Right lobe of liver (tissue), 6 donors: ENCODE measurements at regions not wholly inside any gene's neighbourhood (a gene's known extent, or its start where the extent isn't known, plus 50 kb on each side); places are given as distances from the start of the nearest gene placed in this dataset.

Experiments used
- ATAC-seq, 4 donors: fragments of 200-7000 bp; cut with Tn5 transposase; one replicate each; pipeline ENCODE4 v1.9.1; 2020; ENCODE audit warnings: mild to moderate bottlenecking in 4 of 4, moderate library complexity in 4 of 4
- DNase-seq, 3 donors: peaks; one replicate each; pipeline ENCODE4 v3.0.0-alpha.2; 2020
- H3K27ac ChIP-seq, 3 donors: fragments of 200-600 bp; one replicate each; pipeline ENCODE4 v1.8.0; 2022
- H3K27me3 ChIP-seq, 2 donors: fragments of 200-600 bp; one replicate each; pipeline ENCODE4 v1.8.0; 2022
- H3K36me3 ChIP-seq, 4 donors: fragments of 200-600 bp; sonication (generic) in 1 of 4; one replicate each; pipeline versions ENCODE4 v1.5.1 to v1.8.0; 2017 to 2022; ENCODE audit warnings: control low read depth in 1 of 4
- H3K4me1 ChIP-seq, 4 donors: fragments of 200-600 bp; sonication (generic) in 1 of 4; one replicate each; pipeline versions ENCODE4 v1.5.1 to v1.8.0; 2017 to 2022; ENCODE audit warnings: control low read depth in 1 of 4
- H3K4me3 ChIP-seq, 3 donors: fragments of 200-600 bp; one replicate each; pipeline ENCODE4 v1.8.0; 2022
- H3K9me3 ChIP-seq, 4 donors: fragments of 200-600 bp; sonication (generic) in 1 of 4; one replicate each; pipeline versions ENCODE4 v1.5.1 to v1.8.0; 2017 to 2022; ENCODE audit warnings: control low read depth in 1 of 4
- CTCF ChIP-seq, 4 donors: fragments of 200-600 bp in 3 of 4; fragments of 450-650 bp in 1 of 4; IDR thresholded peaks; one replicate each; pipeline versions ENCODE4 v1.5.1 to v1.8.0; 2016 to 2022; ENCODE audit warnings: antibody characterized with exemption in 4 of 4, mild to moderate bottlenecking in 2 of 4
- POLR2A ChIP-seq: fragments of 450-650 bp; IDR thresholded peaks from one replicate; pipeline ENCODE4 v1.6.1; 2017; ENCODE audit warnings: antibody characterized with exemption, mild to moderate bottlenecking
- WGBS: methylation state at CpG from one replicate; pipeline ENCODE4 v1.1.6; 2018; ENCODE audit warnings: low coverage, low lambda C conversion rate; ENCODE audit not compliant: insufficient coverage; ENCODE audit errors: missing lambda C conversion rate; 5-methylcytosine and 5-hydroxymethylcytosine counted together
- intact Hi-C, 2 donors: fragments of 100-400 bp; cut with DNase I; formaldehyde crosslinking; loops; one replicate each; pipeline versions ENCODE4 v1.11.2 to v1.14.1; 2022
- donor health status: DM: no; HTN: yes; CAD: no.
- donor health status: DM: no; HTN: no; CAD: no.
- donor health status: DM: no; HTN: no; CAD: no.
- donor health status: DM: no; HTN: yes; CAD: no.
- donor health status: DM: no; HTN: yes; CAD: no.

GRCh38 chr20:12764053-12764452 lies 244.7 kb upstream of the SPTLC3 start:
- Histone ChIP-seq H3K27me3 (no peaks in the 10 kb centered on the region), H3K4me1 (no peaks in the 10 kb centered on the region), H3K36me3 (no peaks in the 10 kb centered on the region), H3K9me3 (no peaks in the 10 kb centered on the region), H3K27ac (no peak overlapping the region), H3K4me3 (no peak overlapping the region)
- DNase-seq (no peak), ATAC-seq (no peak)
- TF ChIP-seq POLR2A (no peak), CTCF (IDR thresholded peaks at IDR 0.05) (no peak)
- WGBS: 29% methylated on average over 4 of the region's 5 CpGs
- intact Hi-C loops: no loop called here

- DNase-seq (no peak), ATAC-seq (no peak)
- TF ChIP-seq POLR2A (no peak), CTCF (IDR thresholded peaks at IDR 0.05) (no peak)
- H3K27ac ChIP-seq: no peak overlapping the region
- no peak overlapping the region for H3K4me3 ChIP-seq
- no peaks in the 10 kb centered on the region for H3K27me3 ChIP-seq
- H3K9me3 ChIP-seq: no peaks in the 10 kb centered on the region
- intact Hi-C loops: no loop called here
- 6% methylated on average over 1 of the region's 1 CpG for WGBS
- no peaks in the 10 kb centered on the region for H3K36me3 ChIP-seq
- no peaks in the 10 kb centered on the region for H3K4me1 ChIP-seq
Observed at GRCh38 chr20:12764851-12765250, 243.9 kb upstream of the SPTLC3 start.

GRCh38 chr20:12773936-12774335 lies 234.8 kb upstream of the SPTLC3 start:
- intact Hi-C loops: no loop called here
- Histone ChIP-seq H3K4me1 (no peaks in the 10 kb centered on the region), H3K9me3 (peaks cover 0 to 2% (median 0%) of the 10 kb centered on the region in 4 donors), H3K4me3 (no peak overlapping the region), H3K27me3 (no peaks in the 10 kb centered on the region), H3K36me3 (no peaks in the 10 kb centered on the region), H3K27ac (no peak overlapping the region)
- no peak for TF ChIP-seq CTCF (IDR thresholded peaks at IDR 0.05)
- WGBS: 96% methylated on average over 2 of the region's 2 CpGs
- ATAC-seq (no peak), DNase-seq (no peak)

GRCh38 chr20:12775041-12775440 lies 233.7 kb upstream of the SPTLC3 start:
- DNase-seq: no peak
- TF ChIP-seq CTCF (IDR thresholded peaks at IDR 0.05): no peak
- no peak for TF ChIP-seq POLR2A
- peaks cover 0 to 2% (median 0%) of the 10 kb centered on the region in 4 donors for H3K9me3 ChIP-seq
- no peak overlapping the region for H3K27ac ChIP-seq
- no peak for ATAC-seq
- 61% methylated on average over 5 of the region's 5 CpGs for WGBS
- no peaks in the 10 kb centered on the region for H3K4me1 ChIP-seq
- H3K36me3 ChIP-seq: no peaks in the 10 kb centered on the region
- intact Hi-C loops: no loop called here
- H3K27me3 ChIP-seq: no peaks in the 10 kb centered on the region
- no peak overlapping the region for H3K4me3 ChIP-seq

- H3K9me3 ChIP-seq: peaks cover 0 to 2% (median 0%) of the 10 kb centered on the region in 4 donors
- DNase-seq: no peak
- no peak overlapping the region for H3K27ac ChIP-seq
- 56% methylated on average over 5 of the region's 5 CpGs for WGBS
- intact Hi-C loops: no loop called here
- H3K27me3 ChIP-seq: no peaks in the 10 kb centered on the region
- H3K4me1 ChIP-seq: no peaks in the 10 kb centered on the region
- no peak for ATAC-seq
- H3K4me3 ChIP-seq: no peak overlapping the region
- TF ChIP-seq CTCF (IDR thresholded peaks at IDR 0.05) (no peak), POLR2A (no peak)
- H3K36me3 ChIP-seq: no peaks in the 10 kb centered on the region
Observed at GRCh38 chr20:12777016-12777415, 231.8 kb upstream of the SPTLC3 start.
